Esophagus muscularis mucosa (tissue), 3 donors: ENCODE measurements at regions not wholly inside any gene's neighbourhood (a gene's known extent, or its start where the extent isn't known, plus 50 kb on each side); places are given as distances from the start of the nearest gene placed in this dataset.

ENCODE experiments used
- CTCF ChIP-seq, 3 experiments: fragments of 200-600 bp in 2 of 3; fragments of 450-650 bp in 1 of 3; sonication (generic) in 2 of 3; IDR thresholded peaks; one replicate each; pipeline ENCODE4 v1.5.1; 2017 to 2019; ENCODE audit warnings: antibody characterized with exemption in 3 of 3, mild to moderate bottlenecking in 2 of 3, moderate library complexity in 1 of 3
- POLR2A ChIP-seq: fragments of 450-650 bp; IDR thresholded peaks from one replicate; pipeline ENCODE4 v1.6.1; 2017; ENCODE audit warnings: antibody characterized with exemption, moderate library complexity, mild to moderate bottlenecking, low read depth
- POLR2AphosphoS5 ChIP-seq, 2 donors: sonication (generic); formaldehyde crosslinking; IDR thresholded peaks; one replicate each; pipeline ENCODE4 v1.6.1; 2017; ENCODE audit warnings: antibody characterized with exemption in 2 of 2

- TF ChIP-seq CTCF (IDR thresholded peaks at IDR 0.05) (no peak), POLR2A (no peak), POLR2AphosphoS5 (IDR thresholded peaks at IDR 0.05) (no peak)
Measured at GRCh38 chr12:77592836-77593235, 237.9 kb upstream of the NAV3 start.
